K562 (cell line): ENCODE measurements at regions not wholly inside any gene's neighbourhood (a gene's known extent, or its start where the extent isn't known, plus 50 kb on each side); places are given as distances from the start of the nearest gene placed in this dataset.
A peak's percentile ranks its signal among the peaks of the same experiment; 100 is the strongest.

Experiments used
- CBX2 ChIP-seq: fragments of 200-600 bp; sonication (generic); IDR thresholded peaks from one replicate; pipeline ENCODE4 v1.6.1; 2012; ENCODE audit warnings: mild to moderate bottlenecking, low read length, inconsistent platforms; ENCODE audit not compliant: insufficient read depth, poor library complexity, severe bottlenecking
- E2F5 ChIP-seq: sonication (generic); formaldehyde crosslinking; IDR thresholded peaks from 2 replicates; pipeline ENCODE4 v1.8.0; 2022; ENCODE audit warnings: mild to moderate bottlenecking, missing genetic modification reagents
- GTF2B ChIP-seq: IDR thresholded peaks from 2 replicates; pipeline ENCODE4 v1.6.1; 2011; ENCODE audit not compliant: insufficient read length; ENCODE audit errors: extremely low read depth
- IRF2 ChIP-seq: sonication (generic); formaldehyde crosslinking; IDR thresholded peaks from 2 replicates; pipeline ENCODE4 v1.8.1; 2022; ENCODE audit warnings: mild to moderate bottlenecking, missing genetic modification reagents
- KLF16 ChIP-seq: IDR thresholded peaks from 2 replicates; pipeline ENCODE4 v1.6.1; 2016; ENCODE audit warnings: antibody characterized with exemption
- XRCC4 ChIP-seq: IDR thresholded peaks from one replicate; pipeline ENCODE4 v1.6.1; 2011; ENCODE audit not compliant: insufficient read depth, insufficient read length; ENCODE audit errors: extremely low read depth
- ZBTB12 ChIP-seq: fragments of 250-450 bp; sonication (Bioruptor Pico); IDR thresholded peaks from 2 replicates; pipeline ENCODE4 v1.4.0; 2020
- ZBTB26 ChIP-seq: fragments of 450-650 bp; formaldehyde crosslinking; IDR thresholded peaks from 2 replicates; pipeline ENCODE4 v1.4.0; 2022; ENCODE audit warnings: missing genetic modification characterization
- ZNF561 ChIP-seq: fragments of 450-650 bp; formaldehyde crosslinking; conservative IDR thresholded peaks from 2 replicates; pipeline ENCODE4 v1.4.0; 2020; ENCODE audit warnings: mild to moderate bottlenecking, moderate library complexity

- TF ChIP-seq ZBTB12 (CRISPR knock-in tag), result no peak
- no peak for TF ChIP-seq KLF16
- TF ChIP-seq ZNF561, result no peak
- peak; percentile 72; the same call in 1 of the 2 replicates for TF ChIP-seq IRF2
- TF ChIP-seq XRCC4, result no peak
- no peak for TF ChIP-seq CBX2
- TF ChIP-seq GTF2B, result no peak
- TF ChIP-seq ZBTB26 (CRISPR knock-in tag), result no peak
- TF ChIP-seq E2F5 (CRISPR knock-in tag), result no peak
Observed at GRCh38 chr16:85373741-85374570, 239.2 kb upstream of the GSE1 start (continued).
